ENCODE measurements at regions not wholly inside any gene's neighbourhood (a gene's known extent, or its start where the extent isn't known, plus 50 kb on each side); places are given as distances from the start of the nearest gene placed in this dataset.

DNA sequence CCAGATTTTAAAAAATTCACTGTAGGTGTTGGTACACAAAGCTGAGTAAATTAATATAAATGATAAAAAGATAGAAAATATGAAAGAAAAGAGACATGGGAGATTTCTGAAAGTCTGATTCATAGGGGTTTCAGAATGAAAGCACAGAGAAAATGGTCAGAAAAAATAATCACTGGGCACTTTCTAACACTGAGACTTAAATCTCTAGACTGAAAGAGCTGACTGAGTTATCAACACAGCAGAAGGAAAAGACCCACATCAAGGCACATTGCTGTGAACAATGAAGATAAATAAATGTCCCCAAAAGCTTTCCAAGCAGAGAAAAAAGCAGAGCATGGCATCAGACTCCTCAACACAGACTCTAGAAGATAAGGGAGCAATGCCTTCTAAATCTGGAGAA lies 277.2 kb downstream of the BCL2 start:
- TF ChIP-seq POLR2A (IDR thresholded peaks at IDR 0.05): no peak
- TF ChIP-seq, protein P1, sequence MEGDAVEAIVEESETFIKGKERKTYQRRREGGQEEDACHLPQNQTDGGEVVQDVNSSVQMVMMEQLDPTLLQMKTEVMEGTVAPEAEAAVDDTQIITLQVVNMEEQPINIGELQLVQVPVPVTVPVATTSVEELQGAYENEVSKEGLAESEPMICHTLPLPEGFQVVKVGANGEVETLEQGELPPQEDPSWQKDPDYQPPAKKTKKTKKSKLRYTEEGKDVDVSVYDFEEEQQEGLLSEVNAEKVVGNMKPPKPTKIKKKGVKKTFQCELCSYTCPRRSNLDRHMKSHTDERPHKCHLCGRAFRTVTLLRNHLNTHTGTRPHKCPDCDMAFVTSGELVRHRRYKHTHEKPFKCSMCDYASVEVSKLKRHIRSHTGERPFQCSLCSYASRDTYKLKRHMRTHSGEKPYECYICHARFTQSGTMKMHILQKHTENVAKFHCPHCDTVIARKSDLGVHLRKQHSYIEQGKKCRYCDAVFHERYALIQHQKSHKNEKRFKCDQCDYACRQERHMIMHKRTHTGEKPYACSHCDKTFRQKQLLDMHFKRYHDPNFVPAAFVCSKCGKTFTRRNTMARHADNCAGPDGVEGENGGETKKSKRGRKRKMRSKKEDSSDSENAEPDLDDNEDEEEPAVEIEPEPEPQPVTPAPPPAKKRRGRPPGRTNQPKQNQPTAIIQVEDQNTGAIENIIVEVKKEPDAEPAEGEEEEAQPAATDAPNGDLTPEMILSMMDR (IDR thresholded peaks at IDR 0.05): no peak

Measured in right lobe of liver (tissue), 4 donors.